Fibroblast of skin of right quadriceps (primary cell): ENCODE measurements at regions not wholly inside any gene's neighbourhood (a gene's known extent, or its start where the extent isn't known, plus 50 kb on each side); places are given as distances from the start of the nearest gene placed in this dataset.
"Not testable (repeated sequence)": the region's sequence is repeated elsewhere in the genome, so short reads cannot be mapped to it uniquely, and the experiment has no call there.

ENCODE experiments used
- DNase-seq: peaks from one replicate; pipeline ENCODE4 v3.0.0-alpha.2; 2013

- DNase-seq = no peak
These were observed 258.4 kb upstream of the CACNA2D1 start for GRCh38 chr7:82701949-82702348.

- no peak for DNase-seq
These were observed 257.2 kb upstream of the CACNA2D1 start for GRCh38 chr7:82700741-82701140.

GRCh38 chr7:82699773-82700186 lies 256.2 kb upstream of the CACNA2D1 start:
- DNase-seq = peak; percentile 34

DNA sequence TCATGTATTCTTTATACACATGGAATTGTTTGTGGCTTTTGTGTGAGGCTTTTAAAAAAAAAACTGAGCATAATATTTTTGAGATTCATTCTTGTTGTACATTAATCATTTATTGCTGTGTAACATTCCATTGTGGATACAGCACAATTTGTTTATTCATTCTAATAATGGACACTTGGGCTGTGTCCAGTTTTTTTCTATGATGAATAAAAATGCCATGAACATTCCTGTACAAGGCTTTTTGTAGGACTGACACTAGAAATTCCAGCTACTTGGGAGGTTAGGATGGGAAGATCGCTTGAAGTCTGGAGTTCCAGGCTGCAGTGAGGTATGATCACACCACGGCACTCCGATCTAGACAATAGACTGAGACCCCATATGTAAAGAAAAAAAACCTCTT lies 254.3 kb upstream of the CACNA2D1 start:
- DNase-seq = peak; percentile 71

DNA sequence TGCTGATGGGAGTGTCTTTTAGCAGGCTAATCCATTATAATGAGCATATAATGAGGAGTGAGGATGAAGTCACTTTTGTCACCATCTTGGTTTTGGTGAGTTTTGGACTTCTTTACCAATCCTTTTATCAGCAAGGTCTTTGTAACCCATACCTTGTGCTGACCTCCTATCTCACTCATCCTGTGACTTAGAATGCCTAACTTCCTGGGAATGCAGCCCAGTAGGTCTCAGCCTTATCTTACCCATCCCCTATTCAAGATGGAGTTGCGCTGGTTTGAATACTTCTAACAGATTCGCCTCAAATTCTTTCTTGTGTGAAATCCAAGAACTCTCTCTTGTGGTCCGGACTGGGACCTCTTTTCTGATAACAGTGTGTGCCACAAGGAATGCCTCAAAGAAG lies 253.1 kb upstream of the CACNA2D1 start:
- no peak for DNase-seq

GRCh38 chr7:82694022-82694421 lies 250.4 kb upstream of the CACNA2D1 start:
- no peak for DNase-seq

- DNase-seq = no peak
These were observed 247.4 kb upstream of the CACNA2D1 start for GRCh38 chr7:82690929-82691328.

- no peak for DNase-seq
These were observed 241.6 kb upstream of the CACNA2D1 start for GRCh38 chr7:82685214-82685613.

DNA sequence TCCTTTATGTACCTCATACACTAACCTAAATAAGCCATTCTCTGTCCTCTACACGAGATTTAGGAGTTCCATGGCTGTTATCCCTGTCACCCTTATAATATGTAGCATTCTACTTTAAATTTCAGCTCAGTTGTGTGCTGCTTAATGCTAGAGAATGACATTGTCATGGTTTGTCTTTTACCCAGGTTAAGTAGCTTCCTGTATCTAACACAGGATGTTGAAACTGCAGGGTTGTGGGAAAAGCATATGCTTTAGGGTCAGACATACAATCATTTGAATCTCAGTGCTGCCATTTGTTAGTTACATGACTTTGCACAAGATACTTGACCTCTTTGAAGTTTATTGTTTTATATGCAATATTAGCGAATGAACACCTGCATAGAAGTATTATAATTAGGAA lies 235.1 kb upstream of the CACNA2D1 start:
- DNase-seq = no peak

- no peak for DNase-seq
These were observed 234.7 kb upstream of the CACNA2D1 start for GRCh38 chr7:82678259-82678658.

- peak; percentile 31 for DNase-seq
These were observed 233.9 kb upstream of the CACNA2D1 start for GRCh38 chr7:82677493-82677892.

DNA sequence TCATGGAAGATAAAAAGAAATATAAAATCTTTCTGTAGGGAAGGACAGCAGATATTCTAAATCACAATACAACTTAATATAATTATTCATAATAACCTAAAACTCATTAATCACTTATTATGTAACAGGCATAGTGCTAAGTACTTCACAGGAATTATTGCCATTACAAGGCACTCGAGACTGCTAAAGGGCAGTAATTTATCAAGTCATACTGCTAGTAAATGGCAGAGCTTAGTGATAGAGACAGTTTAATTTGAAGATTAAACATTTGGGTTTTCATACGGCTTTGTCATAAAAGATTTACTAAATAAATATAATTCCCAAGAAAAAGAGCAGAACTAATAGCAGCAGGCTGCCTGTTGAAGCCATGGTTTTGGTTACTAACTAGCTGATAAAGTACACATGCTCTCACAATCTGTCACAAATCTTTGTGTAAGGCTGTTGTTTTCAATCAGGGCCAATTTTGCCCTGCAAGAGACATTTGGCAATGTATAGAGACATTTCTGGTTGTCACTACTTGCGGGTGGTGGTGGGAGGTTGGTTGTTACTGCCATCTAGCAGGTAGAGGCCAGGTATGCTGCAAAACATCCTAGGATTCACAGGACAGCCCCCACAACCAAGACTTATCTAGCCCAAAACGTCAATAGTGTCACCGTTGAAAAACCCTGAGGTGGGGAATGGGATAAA lies 233.3 kb upstream of the CACNA2D1 start:
- DNase-seq = no peak

DNA sequence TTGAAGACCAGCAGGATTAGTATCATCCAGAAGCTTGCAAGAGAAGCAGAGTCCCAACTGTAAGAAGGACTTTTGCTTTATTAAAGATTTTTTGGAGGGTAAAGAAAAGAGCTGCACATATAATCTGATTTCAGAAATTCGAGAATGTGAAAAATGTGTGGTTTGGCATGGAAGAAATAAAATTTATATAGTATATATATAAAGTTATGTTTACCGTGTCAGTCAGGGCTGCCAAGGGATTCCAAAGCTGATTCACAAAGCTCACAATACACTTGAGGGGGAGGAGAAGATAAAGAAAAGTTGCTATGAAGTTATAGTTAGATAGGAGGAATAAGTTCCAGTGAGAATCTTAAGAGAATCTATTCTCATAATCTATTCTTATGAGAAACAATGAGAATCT lies 231.8 kb upstream of the CACNA2D1 start:
- peak; percentile 54 for DNase-seq

DNA sequence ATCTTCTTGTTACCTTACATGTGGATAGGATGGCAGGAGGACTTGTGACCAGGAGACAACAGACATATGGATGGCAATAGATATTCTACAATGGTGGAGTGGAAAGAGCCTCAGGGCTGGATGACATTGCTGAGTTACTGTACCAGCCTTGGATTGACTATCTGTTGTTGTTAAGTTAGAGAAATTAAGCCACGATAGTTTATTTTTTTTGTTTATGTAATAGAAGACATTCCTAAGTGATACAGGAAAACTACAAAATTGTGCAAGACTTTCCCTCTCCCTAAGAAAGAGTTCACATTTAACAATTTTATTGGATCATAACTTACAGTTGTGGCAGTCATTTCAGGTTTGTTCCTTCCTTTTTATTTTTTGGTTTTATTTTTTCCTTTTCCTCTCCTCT lies 230.7 kb upstream of the CACNA2D1 start:
- no peak for DNase-seq

DNA sequence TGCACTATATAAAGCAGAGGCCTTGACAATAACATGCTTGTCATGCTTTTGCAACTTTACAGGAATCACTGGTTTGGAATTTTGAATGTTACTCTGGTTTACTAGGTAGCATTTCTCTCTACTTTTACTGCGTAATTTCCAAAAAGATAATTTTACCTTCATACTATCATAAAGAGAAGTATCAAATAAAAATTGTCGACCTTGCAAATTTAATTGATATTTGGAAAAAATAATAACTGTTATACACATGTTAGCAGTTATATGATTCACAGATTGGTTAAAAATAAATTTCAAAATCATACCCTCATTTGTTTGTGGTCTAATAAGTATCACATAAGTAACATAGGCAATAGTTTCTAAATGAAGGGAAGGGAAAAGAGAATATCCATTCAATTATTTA lies 228.5 kb upstream of the CACNA2D1 start:
- no peak for DNase-seq

- DNase-seq = no peak
These were observed 225.6 kb upstream of the CACNA2D1 start for GRCh38 chr7:82669141-82669540.

DNA sequence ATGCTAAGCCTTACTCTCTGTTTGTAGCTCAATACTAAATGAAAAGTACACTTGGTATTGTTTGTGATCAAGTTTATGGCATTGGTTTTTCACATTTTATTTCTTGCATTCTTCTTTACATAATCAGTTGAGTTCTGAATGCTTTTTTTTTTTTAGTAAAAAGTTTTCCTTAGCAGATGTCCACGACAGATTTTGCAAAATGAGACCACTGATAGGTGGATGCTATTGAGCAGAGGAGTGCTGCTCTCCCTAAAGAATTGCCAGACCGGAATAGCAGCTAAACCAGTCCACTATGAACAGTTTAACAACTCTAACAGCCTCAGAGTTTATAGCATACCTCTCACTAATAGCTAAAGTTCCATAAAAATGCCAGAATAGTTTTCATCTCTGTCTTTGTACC lies 225.1 kb upstream of the CACNA2D1 start:
- DNase-seq = no peak

DNA sequence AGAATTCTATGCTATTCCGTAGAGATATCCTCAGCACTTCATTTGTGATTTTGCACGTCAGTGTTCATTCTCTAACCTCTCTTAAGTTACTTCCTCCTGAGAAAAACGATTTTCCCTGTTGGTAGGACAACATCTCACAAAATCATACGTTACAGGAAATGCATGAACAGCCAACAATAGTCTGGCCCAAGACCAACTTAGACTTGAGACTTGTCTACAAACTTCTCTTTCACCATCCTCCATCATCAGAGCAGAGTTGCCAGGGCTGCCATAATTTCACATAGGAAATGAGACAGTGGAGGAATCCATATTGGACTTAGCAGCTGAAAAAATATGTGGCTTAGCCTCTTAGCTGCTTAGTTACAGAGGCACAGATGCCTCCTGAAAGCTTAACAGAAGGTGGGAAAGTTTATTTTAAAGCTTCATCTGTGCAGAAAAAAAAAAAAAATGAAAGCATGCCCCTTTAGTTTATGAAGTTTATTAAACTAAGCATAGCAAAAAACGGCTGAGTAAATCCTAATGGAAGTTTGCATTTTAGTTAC lies 222.5 kb upstream of the CACNA2D1 start:
- DNase-seq = no peak

- DNase-seq = no peak
These were observed 212.4 kb upstream of the CACNA2D1 start for GRCh38 chr7:82655965-82656364.

DNA sequence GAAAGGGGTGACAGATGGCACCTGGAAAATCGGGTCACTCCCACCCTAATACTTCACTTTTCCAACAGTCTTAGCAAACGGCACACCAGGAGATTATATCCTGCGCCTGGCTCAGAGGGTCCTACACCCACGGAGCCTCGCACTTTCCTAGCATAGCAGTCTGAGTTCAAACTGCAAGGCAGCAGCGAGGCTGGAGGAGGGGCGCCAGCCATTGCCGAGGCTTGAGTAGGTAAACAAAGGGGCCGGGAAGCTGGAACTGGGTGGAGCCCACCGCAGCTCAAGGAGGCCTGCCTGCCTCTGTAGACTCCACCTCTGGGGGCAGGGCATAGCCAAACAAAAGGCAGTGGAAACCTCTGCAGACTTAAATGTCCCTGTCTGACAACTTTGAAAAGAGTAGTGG lies 206.5 kb upstream of the CACNA2D1 start:
- not testable (repeated sequence) for DNase-seq

DNA sequence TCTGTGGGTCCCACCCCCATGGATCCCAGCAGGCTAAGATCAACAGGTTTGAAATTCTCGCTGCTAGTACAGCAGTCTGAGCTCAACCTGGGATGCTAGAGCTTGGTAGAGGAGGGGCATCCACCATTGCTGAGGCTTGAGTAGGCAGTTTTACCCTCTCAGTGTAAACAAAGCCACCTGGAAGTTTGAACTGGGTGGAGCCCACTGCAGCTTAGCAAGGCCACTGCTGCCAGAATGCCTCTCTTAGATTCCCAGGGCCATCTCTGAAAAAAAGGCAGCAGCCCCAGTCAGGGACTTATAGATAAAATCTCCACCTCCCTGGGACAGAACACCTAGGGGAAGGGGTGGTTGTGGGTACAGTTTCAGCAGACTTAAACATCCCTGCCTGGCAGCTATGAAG lies 190.0 kb upstream of the CACNA2D1 start:
- DNase-seq = no peak

GRCh38 chr7:82631998-82632397 lies 188.4 kb upstream of the CACNA2D1 start:
- peak; percentile 7 for DNase-seq

DNA sequence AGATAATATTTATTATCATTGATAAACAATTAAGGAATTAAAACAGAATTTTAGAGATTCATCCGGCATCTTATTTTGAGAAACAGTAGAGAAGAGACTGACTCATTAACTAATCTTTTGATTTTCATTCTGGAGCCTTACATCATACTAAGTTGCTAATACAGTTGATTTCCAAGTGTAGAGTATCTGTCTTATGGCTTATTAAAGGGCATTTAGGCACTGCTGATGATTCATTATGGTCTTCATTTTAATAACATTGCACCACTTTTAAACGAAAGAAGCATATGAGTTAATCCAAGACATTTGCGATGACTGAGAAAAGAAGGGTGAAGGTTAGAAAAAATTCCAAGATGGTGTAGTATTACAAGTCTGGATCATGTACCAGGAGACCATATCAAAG lies 186.0 kb upstream of the CACNA2D1 start:
- peak; percentile 10 for DNase-seq

DNA sequence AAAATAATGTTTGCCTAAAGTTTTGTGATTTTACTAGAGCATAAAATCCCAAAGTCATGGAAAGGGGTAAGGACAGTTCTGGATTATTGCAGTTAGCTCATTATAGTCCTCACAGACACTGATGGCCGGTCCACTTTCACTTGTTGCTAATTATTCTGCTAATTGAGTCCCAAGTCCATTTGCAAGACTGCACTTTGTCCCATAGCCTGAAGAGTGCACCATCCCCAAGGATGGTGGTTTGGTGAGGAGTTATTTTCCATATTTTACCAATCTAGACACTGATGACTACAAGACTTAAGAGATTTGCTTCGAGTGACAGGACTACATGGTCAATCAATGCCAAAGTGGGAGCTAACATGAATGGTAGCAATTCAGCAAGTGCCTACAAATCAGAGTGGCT lies 181.8 kb upstream of the CACNA2D1 start:
- no peak for DNase-seq

- DNase-seq = no peak
These were observed 181.4 kb upstream of the CACNA2D1 start for GRCh38 chr7:82624965-82625364.
